Mesothelial cell of epicardium (in vitro differentiated cells): ENCODE measurements at regions not wholly inside any gene's neighbourhood (a gene's known extent, or its start where the extent isn't known, plus 50 kb on each side); places are given as distances from the start of the nearest gene placed in this dataset.

Experiments
- DNase-seq, 2 experiments: peaks; one replicate each; pipeline ENCODE4 v3.0.0; 2021; ENCODE audit warnings: low spot score in 2 of 2; ENCODE audit not compliant: unreplicated experiment in 2 of 2
- H3K27ac Mint-ChIP-seq: 2 replicates; pipeline ENCODE4 v1.8.0; 2021; ENCODE audit warnings: mixed read lengths
- H3K27me3 Mint-ChIP-seq: 2 replicates; pipeline ENCODE4 v1.8.0; 2021; ENCODE audit warnings: low read depth, mixed read lengths
- H3K36me3 Mint-ChIP-seq: 2 replicates; pipeline ENCODE4 v1.8.0; 2021; ENCODE audit warnings: mixed read lengths
- H3K4me1 Mint-ChIP-seq: 2 replicates; pipeline ENCODE4 v1.8.0; 2021; ENCODE audit warnings: mixed read lengths
- H3K4me3 Mint-ChIP-seq: 2 replicates; pipeline ENCODE4 v1.8.0; 2021; ENCODE audit warnings: mild to moderate bottlenecking, moderate library complexity, mixed read lengths
- H3K9me3 Mint-ChIP-seq: 2 replicates; pipeline ENCODE4 v1.8.0; 2021; ENCODE audit warnings: mixed read lengths
- CTCF ChIP-seq: fragments of 200-600 bp; sonication (generic); IDR thresholded peaks from one replicate; pipeline ENCODE4 v1.5.0; 2021; ENCODE audit warnings: antibody characterized with exemption; ENCODE audit not compliant: unreplicated experiment

- Mint-ChIP-seq H3K4me3 (no peak overlapping the region), H3K4me1 (peaks cover 17% of the 10 kb centered on the region), H3K27me3 (peaks cover 3% of the 10 kb centered on the region), H3K27ac (no peak overlapping the region), H3K36me3 (no peaks in the 10 kb centered on the region), H3K9me3 (no peaks in the 10 kb centered on the region)
- no peak for TF ChIP-seq CTCF
- DNase-seq: no peak
Measured at GRCh38 chr6:51025082-51025777, 206.6 kb downstream of the TFAP2B start.

DNA sequence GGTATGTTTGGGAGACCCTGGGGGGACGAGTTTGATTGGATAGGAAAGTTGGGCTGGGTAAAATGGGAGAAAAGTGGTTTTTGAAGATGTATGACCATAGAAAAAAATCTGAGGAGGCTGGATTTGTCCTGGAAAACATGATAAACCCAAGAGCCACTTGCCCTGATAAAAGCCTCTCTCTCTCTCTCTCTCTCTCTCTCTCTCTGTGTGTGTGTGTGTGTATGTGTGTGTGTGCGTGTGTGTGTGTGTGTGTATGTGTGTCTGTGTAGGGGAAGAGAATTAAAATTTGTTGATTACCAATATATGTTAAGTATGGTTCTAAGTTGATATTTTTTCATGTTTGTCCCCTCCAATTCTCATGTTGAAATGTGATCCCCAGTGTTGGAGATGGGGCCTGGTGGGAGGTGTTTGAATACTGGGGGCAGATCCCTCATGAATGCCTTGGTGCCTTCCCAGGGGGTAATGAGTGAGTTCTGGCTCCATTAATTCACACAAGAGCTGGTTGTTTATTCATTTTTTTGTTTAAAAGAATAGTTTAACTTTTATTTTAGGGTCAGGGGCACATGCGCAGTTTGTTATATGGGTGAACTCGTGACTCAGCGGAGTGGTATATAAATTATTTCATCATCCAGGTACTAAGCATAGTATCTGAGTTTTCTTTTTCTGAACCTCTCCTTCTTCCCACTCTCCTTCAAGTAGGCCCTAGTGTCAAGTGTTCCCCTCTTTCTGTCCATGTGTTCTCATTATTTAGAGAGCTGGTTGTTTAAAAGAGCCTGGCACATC is 208.8 kb downstream of the TFAP2B start:
- no peaks in the 10 kb centered on the region for H3K36me3 Mint-ChIP-seq
- DNase-seq: no peak
- H3K27ac Mint-ChIP-seq: no peak overlapping the region
- peaks cover 17% of the 10 kb centered on the region for H3K4me1 Mint-ChIP-seq
- no peak for TF ChIP-seq CTCF
- H3K27me3 Mint-ChIP-seq: no peaks in the 10 kb centered on the region
- H3K4me3 Mint-ChIP-seq: no peak overlapping the region
- no peaks in the 10 kb centered on the region for H3K9me3 Mint-ChIP-seq

DNA sequence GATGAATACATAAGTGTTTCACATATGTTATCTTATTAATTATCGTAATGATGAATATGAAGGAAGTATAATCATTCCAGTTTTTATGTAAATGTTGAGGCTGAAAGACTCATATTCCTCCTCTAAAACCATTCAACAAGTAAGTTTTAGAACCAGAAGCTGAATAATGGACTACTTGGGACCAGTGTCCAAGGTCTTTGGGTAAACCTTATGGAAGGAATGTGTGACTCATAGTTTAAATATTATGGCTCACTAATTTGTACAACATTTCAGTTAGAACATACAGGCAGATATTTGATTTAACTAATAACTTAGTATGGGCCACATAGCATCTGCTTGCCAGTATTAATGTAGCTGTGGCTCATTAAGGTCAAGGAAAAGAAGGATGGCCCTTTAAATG is 209.6 kb downstream of the TFAP2B start:
- no peaks in the 10 kb centered on the region for H3K9me3 Mint-ChIP-seq
- DNase-seq: no peak
- no peaks in the 10 kb centered on the region for H3K27me3 Mint-ChIP-seq
- H3K4me1 Mint-ChIP-seq: peaks cover 17% of the 10 kb centered on the region
- no peak for TF ChIP-seq CTCF
- no peaks in the 10 kb centered on the region for H3K36me3 Mint-ChIP-seq
- no peak overlapping the region for H3K4me3 Mint-ChIP-seq
- no peak overlapping the region for H3K27ac Mint-ChIP-seq

GRCh38 chr6:51029561-51029960 is 210.9 kb downstream of the TFAP2B start:
- Mint-ChIP-seq H3K4me1 (peaks cover 8% of the 10 kb centered on the region), H3K9me3 (peaks cover 8% of the 10 kb centered on the region), H3K36me3 (no peaks in the 10 kb centered on the region), H3K27me3 (no peaks in the 10 kb centered on the region), H3K4me3 (no peak overlapping the region), H3K27ac (no peak overlapping the region)
- no peak for TF ChIP-seq CTCF
- no peak for DNase-seq

- no peak overlapping the region for H3K4me3 Mint-ChIP-seq
- H3K27me3 Mint-ChIP-seq: no peaks in the 10 kb centered on the region
- DNase-seq: no peak
- TF ChIP-seq CTCF: no peak
- H3K9me3 Mint-ChIP-seq: no peaks in the 10 kb centered on the region
- H3K27ac Mint-ChIP-seq: no peak overlapping the region
- H3K4me1 Mint-ChIP-seq: peaks cover 21% of the 10 kb centered on the region
- H3K36me3 Mint-ChIP-seq: no peaks in the 10 kb centered on the region
Measured at GRCh38 chr6:51045548-51045947, 226.9 kb downstream of the TFAP2B start.
